Fibroblast of lung (primary cell): ENCODE measurements at regions not wholly inside any gene's neighbourhood (a gene's known extent, or its start where the extent isn't known, plus 50 kb on each side); places are given as distances from the start of the nearest gene placed in this dataset.

ENCODE experiments used
- DNase-seq, 2 donors: peaks; one replicate each; pipeline versions ENCODE4 v3.0.0 to v3.0.0-alpha.2; 2010; ENCODE audit warnings: low read depth in 2 of 2
- H2AFZ ChIP-seq: 2 replicates; pipeline ENCODE4 v1.5.1; 2012; ENCODE audit warnings: low read length, control low read depth, inconsistent platforms
- H3K27ac ChIP-seq: 2 replicates; pipeline ENCODE4 v1.5.1; 2011; ENCODE audit warnings: low read length, control low read depth; ENCODE audit not compliant: insufficient read depth
- H3K27me3 ChIP-seq: 2 replicates; pipeline ENCODE4 v1.5.1; 2011; ENCODE audit warnings: mild to moderate bottlenecking, low read length; ENCODE audit not compliant: control insufficient read depth, insufficient read depth
- H3K36me3 ChIP-seq: 2 replicates; pipeline ENCODE4 v1.5.1; 2011; ENCODE audit warnings: low read length; ENCODE audit not compliant: control insufficient read depth, insufficient read depth
- H3K4me1 ChIP-seq: 2 replicates; pipeline ENCODE4 v1.5.1; 2011; ENCODE audit warnings: low read length; ENCODE audit not compliant: control insufficient read depth, insufficient read depth; ENCODE audit errors: extremely low read depth
- H3K4me2 ChIP-seq: 2 replicates; pipeline ENCODE4 v1.5.1; 2011; ENCODE audit warnings: low read length, control low read depth; ENCODE audit not compliant: insufficient read depth; ENCODE audit errors: extremely low read depth
- H3K4me3 ChIP-seq, 4 experiments: fragments of 200-600 bp in 1 of 4; sonication (generic) in 1 of 4; replicated peaks in 1 of 4; 2 replicates each; pipeline ENCODE4 v1.5.1; 2011 to 2016; ENCODE audit warnings: low read length in 4 of 4, low read depth in 3 of 4, mild to moderate bottlenecking in 3 of 4, control low read depth in 2 of 4, inconsistent platforms in 1 of 4, mixed read lengths in 1 of 4; ENCODE audit not compliant: insufficient read depth in 1 of 4; ENCODE audit errors: control extremely low read depth in 1 of 4
- H3K79me2 ChIP-seq: 2 replicates; pipeline ENCODE4 v1.5.1; 2012; ENCODE audit warnings: mild to moderate bottlenecking, low read length, inconsistent platforms; ENCODE audit not compliant: control insufficient read depth, insufficient read depth
- H3K9ac ChIP-seq: 2 replicates; pipeline ENCODE4 v1.5.1; 2011; ENCODE audit warnings: mild to moderate bottlenecking, low read length, control low read depth; ENCODE audit not compliant: insufficient read depth
- H3K9me3 ChIP-seq: 2 replicates; pipeline ENCODE4 v1.5.1; 2012; ENCODE audit warnings: low read depth, low read length; ENCODE audit not compliant: control insufficient read depth, insufficient read depth
- H4K20me1 ChIP-seq: 2 replicates; pipeline ENCODE4 v1.5.1; 2011; ENCODE audit warnings: low read length; ENCODE audit not compliant: control insufficient read depth, insufficient read depth; ENCODE audit errors: extremely low read depth
- EZH2 ChIP-seq: IDR thresholded peaks from 2 replicates; pipeline ENCODE4 v1.5.1; 2012; ENCODE audit warnings: low read length, control low read depth, mild to moderate bottlenecking; ENCODE audit errors: missing control alignments
- TF ChIP-seq, protein P1 (sequence below), 2 donors: IDR thresholded peaks in 1 of 2; conservative IDR thresholded peaks in 1 of 2; 1 replicate in 1 of 2; 2 replicates in 1 of 2; pipeline ENCODE4 v1.5.1; 2011 to 2012; ENCODE audit warnings: low read length in 2 of 2, control low read depth in 1 of 2, inconsistent platforms in 1 of 2, low read depth in 1 of 2, mild to moderate bottlenecking in 1 of 2

DNA sequence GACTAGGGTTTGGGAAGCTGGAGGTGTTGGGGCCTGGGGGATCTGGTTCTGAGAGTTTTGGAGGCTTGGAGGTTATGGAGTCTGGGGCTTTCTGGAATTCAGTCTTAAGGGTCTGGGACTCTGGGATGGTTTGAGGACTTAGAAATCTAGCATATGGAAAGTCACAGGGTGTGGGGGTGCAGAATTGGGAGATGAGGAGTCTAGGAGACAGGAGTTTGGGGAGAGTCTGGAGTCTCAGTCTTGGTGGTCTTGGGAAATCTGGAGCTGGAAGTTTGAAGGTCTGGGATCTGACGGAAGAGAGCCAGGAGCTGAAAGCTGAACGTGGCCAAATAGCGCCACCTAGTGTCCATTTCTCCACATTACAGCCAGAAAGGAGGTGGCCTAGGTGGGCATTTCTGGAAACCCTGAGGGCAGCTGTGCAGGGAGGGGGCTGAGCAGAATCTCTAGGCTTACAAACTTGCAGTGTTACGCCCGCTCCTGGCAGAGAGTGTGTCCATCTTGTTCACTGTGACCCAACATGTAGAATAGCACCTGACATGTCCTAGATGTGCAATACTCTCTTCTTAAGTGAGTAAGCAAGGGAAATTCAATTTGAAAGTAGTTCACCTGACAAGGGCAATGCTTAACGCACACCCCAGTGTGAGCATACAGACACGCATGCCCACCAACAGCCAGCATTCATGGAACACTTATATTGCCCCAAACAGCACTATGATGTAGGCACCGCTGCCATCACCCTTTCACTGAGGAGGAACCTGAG, 204.8 kb downstream of the TFCP2L1 start:
- H2AFZ ChIP-seq = no peak overlapping the region
- no peak overlapping the region for H3K27ac ChIP-seq
- DNase-seq = peak; percentile 26 to 53
- H3K27me3 ChIP-seq = peaks cover 10% of the 10 kb centered on the region
- H3K4me2 ChIP-seq = no peak overlapping the region
- no peak overlapping the region for H3K4me3 ChIP-seq
- H3K79me2 ChIP-seq = no peaks in the 10 kb centered on the region
- no peaks in the 10 kb centered on the region for H3K36me3 ChIP-seq
- TF ChIP-seq, protein P1, sequence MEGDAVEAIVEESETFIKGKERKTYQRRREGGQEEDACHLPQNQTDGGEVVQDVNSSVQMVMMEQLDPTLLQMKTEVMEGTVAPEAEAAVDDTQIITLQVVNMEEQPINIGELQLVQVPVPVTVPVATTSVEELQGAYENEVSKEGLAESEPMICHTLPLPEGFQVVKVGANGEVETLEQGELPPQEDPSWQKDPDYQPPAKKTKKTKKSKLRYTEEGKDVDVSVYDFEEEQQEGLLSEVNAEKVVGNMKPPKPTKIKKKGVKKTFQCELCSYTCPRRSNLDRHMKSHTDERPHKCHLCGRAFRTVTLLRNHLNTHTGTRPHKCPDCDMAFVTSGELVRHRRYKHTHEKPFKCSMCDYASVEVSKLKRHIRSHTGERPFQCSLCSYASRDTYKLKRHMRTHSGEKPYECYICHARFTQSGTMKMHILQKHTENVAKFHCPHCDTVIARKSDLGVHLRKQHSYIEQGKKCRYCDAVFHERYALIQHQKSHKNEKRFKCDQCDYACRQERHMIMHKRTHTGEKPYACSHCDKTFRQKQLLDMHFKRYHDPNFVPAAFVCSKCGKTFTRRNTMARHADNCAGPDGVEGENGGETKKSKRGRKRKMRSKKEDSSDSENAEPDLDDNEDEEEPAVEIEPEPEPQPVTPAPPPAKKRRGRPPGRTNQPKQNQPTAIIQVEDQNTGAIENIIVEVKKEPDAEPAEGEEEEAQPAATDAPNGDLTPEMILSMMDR (conservative IDR thresholded peaks at IDR 0.05 in 1 of 2, IDR thresholded peaks at IDR 0.05 in 1 of 2; ENCODE audit: low read depth in 1 of 2, low read length in 2 of 2) = peak; percentile 80 to 85
- TF ChIP-seq EZH2 = no peak
- H3K9me3 ChIP-seq = no peaks in the 10 kb centered on the region
- no peak overlapping the region for H3K9ac ChIP-seq
- H3K4me1 ChIP-seq = no peaks in the 10 kb centered on the region
- H4K20me1 ChIP-seq = no peaks in the 10 kb centered on the region

DNA sequence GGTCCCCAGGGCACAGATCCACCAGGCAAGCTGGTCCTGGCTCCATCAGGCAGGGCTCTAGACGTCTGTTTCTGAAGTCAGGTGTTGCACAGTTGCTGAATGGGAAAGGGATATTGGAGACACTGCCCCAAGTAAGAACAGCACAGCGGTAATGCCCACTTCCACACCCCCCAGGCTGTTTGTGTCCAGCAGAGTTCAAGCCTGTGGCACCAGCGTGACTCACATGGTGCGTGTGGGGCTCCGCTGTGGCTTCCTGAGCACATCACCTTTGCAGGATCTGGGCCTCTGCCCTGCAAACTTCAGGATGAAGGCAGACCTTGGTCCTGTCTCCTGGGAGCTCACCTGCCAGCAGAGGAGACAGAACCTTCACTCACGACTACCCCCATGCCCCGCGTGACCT, 203.3 kb downstream of the TFCP2L1 start:
- DNase-seq = no peak
- no peak overlapping the region for H3K4me3 ChIP-seq
- no peak overlapping the region for H2AFZ ChIP-seq
- peaks cover 6% of the 10 kb centered on the region for H3K27me3 ChIP-seq
- TF ChIP-seq, protein P1 (conservative IDR thresholded peaks at IDR 0.05 in 1 of 2, IDR thresholded peaks at IDR 0.05 in 1 of 2; ENCODE audit: low read depth in 1 of 2, low read length in 2 of 2) = no peak
- TF ChIP-seq EZH2 = no peak
- no peaks in the 10 kb centered on the region for H3K9me3 ChIP-seq
- no peak overlapping the region for H3K9ac ChIP-seq
- no peaks in the 10 kb centered on the region for H3K79me2 ChIP-seq
- H3K4me1 ChIP-seq = no peaks in the 10 kb centered on the region
- H3K36me3 ChIP-seq = no peaks in the 10 kb centered on the region
- no peaks in the 10 kb centered on the region for H4K20me1 ChIP-seq
- H3K4me2 ChIP-seq = no peak overlapping the region
- H3K27ac ChIP-seq = no peak overlapping the region

DNA sequence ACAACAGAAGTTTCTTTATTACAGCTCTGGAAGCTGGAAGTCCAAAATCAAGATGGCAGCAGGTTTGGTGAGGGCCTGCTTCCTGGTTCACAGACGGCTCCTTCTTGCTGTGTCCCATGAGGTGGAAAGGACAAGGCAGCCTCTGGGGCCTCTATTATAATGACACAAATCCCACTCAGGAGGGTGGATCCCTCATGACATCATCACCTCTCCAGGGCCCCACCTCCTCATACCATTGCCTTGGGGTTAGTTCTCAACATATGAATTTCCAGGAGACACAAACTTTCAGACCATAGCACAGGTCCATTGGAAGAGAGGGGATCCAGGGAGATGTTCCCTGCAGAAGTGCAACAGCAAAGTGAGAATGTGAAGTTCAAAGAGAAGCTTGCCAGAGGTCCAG, 202.8 kb downstream of the TFCP2L1 start:
- Histone ChIP-seq H3K9me3 (no peaks in the 10 kb centered on the region), H4K20me1 (no peaks in the 10 kb centered on the region), H3K4me1 (no peaks in the 10 kb centered on the region), H3K79me2 (no peaks in the 10 kb centered on the region), H3K36me3 (no peaks in the 10 kb centered on the region), H2AFZ (no peak overlapping the region), H3K4me3 (no peak overlapping the region), H3K27me3 (peaks cover 6% of the 10 kb centered on the region), H3K27ac (no peak overlapping the region), H3K9ac (no peak overlapping the region), H3K4me2 (no peak overlapping the region)
- TF ChIP-seq, protein P1 (conservative IDR thresholded peaks at IDR 0.05 in 1 of 2, IDR thresholded peaks at IDR 0.05 in 1 of 2; ENCODE audit: low read depth in 1 of 2, low read length in 2 of 2) = no peak
- no peak for TF ChIP-seq EZH2
- no peak for DNase-seq
